Islet precursor cell (in vitro differentiated cells): ENCODE measurements at regions not wholly inside any gene's neighbourhood (a gene's known extent, or its start where the extent isn't known, plus 50 kb on each side); places are given as distances from the start of the nearest gene placed in this dataset.
A peak's percentile ranks its signal among the peaks of the same experiment; 100 is the strongest.
"Not testable (repeated sequence)": the region's sequence is repeated elsewhere in the genome, so short reads cannot be mapped to it uniquely, and the experiment has no call there.

Source experiments
- DNase-seq: peaks from one replicate; pipeline ENCODE4 v3.0.0-alpha.2; 2018

DNA sequence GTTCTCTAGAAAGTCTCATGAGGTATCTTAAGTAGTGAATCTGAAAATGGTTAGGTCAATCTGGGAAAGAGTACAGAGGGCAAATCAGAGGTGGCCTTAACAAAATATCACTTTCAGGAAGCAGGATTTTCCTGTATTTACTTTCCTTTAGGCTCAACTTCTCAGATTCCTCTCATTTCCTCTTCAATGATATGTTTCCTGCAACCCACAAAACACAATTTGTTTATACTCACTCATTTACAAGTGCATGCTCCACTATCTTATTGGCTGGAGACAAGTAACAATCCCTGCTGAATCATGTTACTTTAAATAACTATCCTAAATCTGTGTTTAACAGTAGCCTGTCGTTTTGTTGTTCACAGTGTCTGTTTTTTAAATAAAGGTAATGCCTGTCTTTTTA is 228.1 kb downstream of the DSC3 start:
- no peak for DNase-seq

- no peak for DNase-seq
Measured at GRCh38 chr18:30811580-30811979, 231.0 kb downstream of the DSC3 start.

- DNase-seq, result no peak
Measured at GRCh38 chr18:30810580-30810979, 232.0 kb downstream of the DSC3 start.

DNA sequence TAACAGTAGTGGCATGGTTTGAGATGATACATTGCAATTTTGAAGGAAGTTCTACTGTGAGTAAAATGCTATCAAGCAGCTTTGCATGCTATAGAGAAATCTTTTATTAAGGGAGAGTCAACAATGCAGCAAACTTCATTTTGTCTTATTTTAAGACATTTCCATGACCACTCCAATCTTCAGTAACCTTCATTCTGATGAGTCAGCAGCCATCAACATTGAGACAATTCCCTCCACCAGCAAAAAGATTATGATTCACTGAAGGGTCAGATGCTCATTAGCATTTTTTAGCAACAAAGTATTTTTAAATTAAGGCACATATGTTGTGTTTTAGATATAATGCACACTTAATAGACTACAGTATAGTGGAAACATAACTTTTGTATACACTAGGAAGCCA is 235.7 kb downstream of the DSC3 start:
- DNase-seq, result no peak

- no peak for DNase-seq
Measured at GRCh38 chr18:30800800-30801199, 241.7 kb downstream of the DSC3 start.

- DNase-seq, result no peak
Measured at GRCh38 chr18:30792051-30792450, 250.5 kb downstream of the DSC3 start.

GRCh38 chr18:30788411-30788991 is 254.0 kb downstream of the DSC3 start:
- not testable (repeated sequence) for DNase-seq

DNA sequence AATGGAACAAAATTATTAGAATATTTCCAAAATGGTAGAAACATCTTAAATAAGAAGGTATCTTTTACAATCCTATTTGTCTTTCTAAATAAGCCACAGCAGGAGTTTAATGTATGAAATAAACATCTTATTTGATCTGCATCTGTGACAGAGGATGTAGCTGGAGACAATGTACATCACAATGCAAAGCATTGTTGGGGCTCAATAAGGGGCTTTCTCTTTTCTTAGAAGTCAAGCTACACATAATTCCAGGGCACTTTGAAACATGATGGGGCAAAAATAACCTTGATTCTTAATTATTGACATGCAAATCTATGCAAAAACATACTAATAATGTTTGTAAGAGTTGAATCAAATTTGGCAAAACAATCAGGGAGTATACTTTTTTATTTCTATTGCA is 255.1 kb downstream of the DSC3 start:
- DNase-seq, result no peak

GRCh38 chr18:30781601-30782000 is 260.9 kb downstream of the DSC3 start:
- no peak for DNase-seq

- no peak for DNase-seq
Measured at GRCh38 chr18:30775629-30776028, 266.9 kb downstream of the DSC3 start.

DNA sequence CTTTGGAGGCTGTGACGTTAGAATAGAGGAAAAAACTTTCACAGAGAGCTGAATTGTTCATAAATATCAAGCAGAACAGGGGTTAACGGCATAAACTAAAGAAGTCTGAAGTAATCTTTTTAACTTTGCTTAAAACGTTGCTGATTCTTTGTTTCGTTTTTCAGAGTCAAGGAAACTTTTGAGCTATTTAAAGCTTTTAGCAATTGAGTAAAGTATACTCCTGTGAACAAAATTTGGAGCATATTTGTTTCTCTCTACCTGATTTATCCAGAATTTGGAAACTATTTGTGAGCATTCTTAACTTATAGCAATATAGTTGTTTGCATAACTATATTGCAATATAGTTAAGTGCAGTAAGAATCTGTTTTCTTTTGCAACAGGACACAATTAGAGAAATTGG is 270.4 kb downstream of the DSC3 start:
- DNase-seq, result not testable (repeated sequence)

- no peak for DNase-seq
Measured at GRCh38 chr18:30766053-30766452, 276.5 kb downstream of the DSC3 start.

- DNase-seq, result no peak
Measured at GRCh38 chr18:30765247-30765646, 277.3 kb downstream of the DSC3 start.

GRCh38 chr18:30763902-30764350 is 278.6 kb downstream of the DSC3 start:
- DNase-seq, result peak; percentile 72

- no peak for DNase-seq
Measured at GRCh38 chr18:30754846-30755245, 287.7 kb downstream of the DSC3 start.

DNA sequence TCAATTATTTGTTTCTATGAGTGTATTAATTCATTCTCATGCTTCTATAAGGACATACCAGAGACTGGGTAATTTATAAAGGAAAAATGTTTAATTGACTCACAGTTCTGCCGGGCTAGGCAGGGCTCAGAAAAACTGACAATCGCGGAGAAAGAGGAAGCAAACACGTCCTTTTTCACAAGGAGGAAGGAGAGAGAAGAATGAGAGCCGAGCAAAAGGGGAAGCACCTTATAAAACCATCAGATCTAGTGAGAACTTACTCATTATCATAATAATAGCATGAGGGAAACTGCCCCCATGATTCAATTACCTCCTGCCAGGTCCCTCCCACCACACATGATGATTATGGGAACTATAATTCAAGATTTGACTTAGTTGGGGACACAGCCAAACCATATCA is 294.0 kb downstream of the DSC3 start:
- DNase-seq, result no peak

- no peak for DNase-seq
Measured at GRCh38 chr18:30746224-30746623, 296.3 kb downstream of the DSC3 start.

DNA sequence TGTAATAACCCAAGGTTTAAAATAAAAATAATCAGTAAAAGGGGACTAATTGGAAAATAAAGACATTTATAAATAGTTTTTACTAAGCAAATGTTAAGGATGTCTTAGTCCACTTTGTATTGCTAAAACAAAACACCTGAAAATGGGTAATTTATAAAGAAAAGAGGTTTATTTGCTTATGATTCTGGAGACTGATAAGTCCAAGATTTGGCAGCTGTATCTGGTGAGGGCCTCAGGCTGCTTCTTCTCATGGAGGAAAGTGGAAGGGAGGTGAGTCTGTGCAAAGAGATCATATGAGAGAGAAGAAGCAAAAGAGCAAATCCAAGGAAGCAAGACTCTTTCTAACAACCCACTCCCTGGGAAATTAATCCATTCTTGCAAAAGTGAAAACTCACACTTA is 299.5 kb downstream of the DSC3 start:
- DNase-seq, result no peak

DNA sequence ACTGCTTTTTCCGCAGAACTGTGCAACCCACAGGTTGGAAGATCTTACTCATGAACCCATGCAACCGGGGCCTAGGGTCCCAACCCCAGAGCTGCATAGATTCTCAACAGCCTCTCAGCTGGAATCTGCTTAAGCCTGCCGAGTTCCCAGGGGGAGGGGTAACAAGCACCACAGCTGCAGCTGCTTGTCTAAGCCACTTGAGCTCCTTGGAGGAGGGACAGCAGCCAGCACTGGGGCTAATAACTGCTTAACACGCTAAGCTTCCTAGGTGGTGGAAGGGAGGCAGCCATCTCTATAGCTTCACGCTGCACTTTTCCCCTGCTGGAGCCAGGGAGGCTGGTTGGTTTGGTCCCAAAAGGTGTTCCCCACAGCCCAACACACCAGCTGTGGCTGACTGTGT is 311.6 kb downstream of the DSC3 start:
- no peak for DNase-seq

DNA sequence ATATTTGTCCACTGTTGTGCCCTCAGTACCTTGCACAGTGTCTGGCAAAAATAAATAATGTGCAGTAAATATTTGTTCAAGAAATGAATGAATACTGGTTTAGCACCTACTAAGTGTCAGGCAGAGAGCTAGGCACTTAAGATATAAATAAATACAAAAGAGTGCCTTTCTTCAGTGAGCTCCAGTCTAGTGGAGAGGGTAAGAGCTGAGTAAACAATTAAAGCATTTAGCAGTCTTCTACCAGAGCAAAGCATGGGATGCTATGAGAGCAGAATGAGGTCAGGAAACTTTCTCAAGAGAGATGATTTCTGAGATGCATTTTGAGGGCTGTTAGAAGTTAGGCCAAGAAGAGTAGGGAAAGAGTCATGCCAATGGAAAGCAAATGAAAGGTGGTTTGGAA is 314.7 kb downstream of the DSC3 start:
- no peak for DNase-seq

GRCh38 chr18:30713299-30713698 is 329.2 kb downstream of the DSC3 start:
- no peak for DNase-seq

GRCh38 chr18:30712383-30712782 is 330.2 kb downstream of the DSC3 start:
- no peak for DNase-seq

GRCh38 chr18:30709595-30709994 is 332.9 kb downstream of the DSC3 start:
- no peak for DNase-seq

- DNase-seq, result no peak
Measured at GRCh38 chr18:30705943-30706342, 336.6 kb downstream of the DSC3 start.

DNA sequence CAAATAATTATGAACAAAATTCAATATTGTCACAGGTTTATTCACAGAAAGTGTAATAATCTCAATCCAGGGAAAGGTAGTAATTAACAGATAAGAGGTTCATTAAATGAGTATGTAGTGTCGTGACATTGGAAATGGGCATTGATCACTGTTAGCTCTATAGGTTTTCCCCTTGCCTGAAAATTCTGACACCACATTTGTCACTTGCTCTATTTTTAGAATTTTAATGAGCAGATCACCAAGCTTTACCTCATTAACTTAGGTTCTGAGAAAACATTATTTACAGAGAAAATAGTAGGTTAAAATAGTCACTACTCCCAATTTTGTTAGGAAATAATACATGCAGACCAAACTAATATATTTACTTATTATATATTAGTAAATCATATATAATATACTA is 344.0 kb downstream of the DSC3 start:
- no peak for DNase-seq

GRCh38 chr18:30696201-30696600 is 346.3 kb downstream of the DSC3 start:
- no peak for DNase-seq
